ENCODE measurements at regions not wholly inside any gene's neighbourhood (a gene's known extent, or its start where the extent isn't known, plus 50 kb on each side); places are given as distances from the start of the nearest gene placed in this dataset.

DNA sequence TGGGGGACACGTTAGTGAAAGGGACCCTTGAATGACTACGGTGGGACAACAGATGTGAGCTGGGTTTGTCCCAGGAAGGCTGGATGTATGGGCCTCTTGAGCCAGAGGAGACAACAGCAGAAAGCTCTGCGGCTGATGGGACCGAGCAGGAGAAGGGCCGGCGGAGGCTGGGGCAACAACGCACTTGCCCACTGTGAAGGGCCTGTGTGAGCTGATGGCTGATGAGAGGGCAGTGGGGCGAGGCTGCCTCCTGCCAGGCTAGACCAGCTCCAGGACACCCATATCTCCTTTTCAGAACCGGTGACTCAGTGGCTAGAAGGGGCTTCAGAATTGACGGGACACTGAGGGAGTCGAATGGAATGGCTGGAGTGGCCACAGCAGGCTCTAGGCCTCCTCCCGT is 250.1 kb downstream of the SEC14L1 start:
- H3K27ac ChIP-seq (ENCODE audit: extremely low read depth, low read depth, low read length) = no peak overlapping the region
- POLR2A ChIA-PET = interaction anchor here (2.4 kb wide), 1 partner anchor 30 kb away, joined by 5 read pairs; no protein-coding TSS in a partner anchor
- CTCF ChIA-PET = interaction anchor here (0.6 to 1.7 kb wide), 3 partner anchors 39 to 104 kb away, joined by 4 to 6 read pairs (median 5); no protein-coding TSS in a partner anchor
- H3K9me3 ChIP-seq (ENCODE audit: control insufficient read depth, insufficient read depth, low read depth, low read length) = no peaks in the 10 kb centered on the region
- peaks cover 15% of the 10 kb centered on the region for H3K4me1 ChIP-seq (ENCODE audit: control insufficient read depth, insufficient read depth, low read length)
- no peak for TF ChIP-seq SALL2 (tag by site-specific recombination; IDR thresholded peaks at IDR 0.05; ENCODE audit: borderline replicate concordance)
- TF ChIP-seq ZIC2 (tag by site-specific recombination; IDR thresholded peaks at IDR 0.05) = peak; percentile 30; the same call in 1 of the 2 replicates
- H3K4me3 ChIP-seq (ENCODE audit: low read depth, low read length) = no peak overlapping the region
- no peaks in the 10 kb centered on the region for H3K36me3 ChIP-seq (ENCODE audit: control insufficient read depth in 2 of 2, insufficient read depth in 1 of 2, low read length in 2 of 2)

DNA sequence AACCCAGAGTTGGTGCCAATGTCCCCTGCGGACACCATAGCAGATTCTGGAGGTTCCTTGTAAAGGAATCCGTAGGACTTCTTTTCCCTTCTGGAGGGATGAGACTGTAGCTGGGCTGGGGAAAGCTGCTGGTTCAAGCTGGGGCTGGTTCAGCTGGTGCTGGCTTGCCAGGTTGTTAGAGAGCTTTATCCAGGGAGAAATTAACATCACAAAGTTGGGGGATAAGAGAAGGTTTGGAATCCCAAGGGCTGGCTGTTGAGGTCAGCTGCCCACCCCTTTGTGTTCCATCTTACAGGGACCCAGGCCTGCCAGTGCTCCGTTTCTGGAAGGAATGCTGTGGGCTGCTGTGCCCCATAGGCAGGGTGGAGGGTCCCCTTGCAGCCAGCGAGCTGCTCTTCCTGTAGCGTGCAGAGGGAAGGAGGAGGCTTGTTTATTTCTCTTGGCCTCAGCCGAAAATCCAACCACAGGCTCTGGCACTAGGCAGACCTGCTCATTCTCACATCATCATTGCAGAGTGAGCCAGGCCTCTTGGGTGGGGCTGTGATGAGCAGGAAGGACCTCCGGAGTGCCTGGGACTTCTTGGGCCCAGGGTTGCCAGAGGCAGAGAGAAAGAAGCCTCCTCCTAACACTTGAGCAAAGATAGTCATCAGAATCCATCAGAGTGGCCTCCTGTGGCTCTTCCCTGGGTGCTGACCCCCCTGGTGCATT is 251.1 kb downstream of the SEC14L1 start:
- Histone ChIP-seq H3K4me3 (ENCODE audit: low read depth, low read length) (no peak overlapping the region), H3K9me3 (ENCODE audit: control insufficient read depth, insufficient read depth, low read depth, low read length) (no peaks in the 10 kb centered on the region), H3K4me1 (ENCODE audit: control insufficient read depth, insufficient read depth, low read length) (peaks cover 12% of the 10 kb centered on the region), H3K27ac (ENCODE audit: extremely low read depth, low read depth, low read length) (no peak overlapping the region), H3K36me3 (ENCODE audit: control insufficient read depth in 2 of 2, insufficient read depth in 1 of 2, low read length in 2 of 2) (no peaks in the 10 kb centered on the region)
- CTCF ChIA-PET = interaction anchor here (0.6 kb wide), 1 partner anchor 38 kb away, joined by 4 read pairs; no protein-coding TSS in a partner anchor
- POLR2A ChIA-PET = interaction anchor here (2.4 kb wide), 1 partner anchor 29 kb away, joined by 5 read pairs; no protein-coding TSS in a partner anchor
- TF ChIP-seq ZNF561 (tag by site-specific recombination; IDR thresholded peaks at IDR 0.05; ENCODE audit: borderline replicate concordance) = no peak
- no peak for TF ChIP-seq ZNF16 (tag by site-specific recombination; IDR thresholded peaks at IDR 0.05; ENCODE audit: low read depth)
- TF ChIP-seq KLF1 (tag by site-specific recombination; IDR thresholded peaks at IDR 0.05) = peak; percentile 70
- peak; percentile 20; the same call in 1 of the 2 replicates for TF ChIP-seq PRDM10 (tag by site-specific recombination; IDR thresholded peaks at IDR 0.05)
- TF ChIP-seq OVOL3 (tag by site-specific recombination; IDR thresholded peaks at IDR 0.05) = no peak
- no peak for TF ChIP-seq KLF16 (tag by site-specific recombination; IDR thresholded peaks at IDR 0.05)
- peak; percentile 52; the same call in 1 of the 2 replicates for TF ChIP-seq ZNF335 (tag by site-specific recombination; conservative IDR thresholded peaks at IDR 0.05)
- TF ChIP-seq ZEB2 (tag by site-specific recombination; IDR thresholded peaks at IDR 0.05) = no peak
- peak; percentile 91 for TF ChIP-seq GLIS1 (tag by site-specific recombination; IDR thresholded peaks at IDR 0.05)
- TF ChIP-seq, protein P1, sequence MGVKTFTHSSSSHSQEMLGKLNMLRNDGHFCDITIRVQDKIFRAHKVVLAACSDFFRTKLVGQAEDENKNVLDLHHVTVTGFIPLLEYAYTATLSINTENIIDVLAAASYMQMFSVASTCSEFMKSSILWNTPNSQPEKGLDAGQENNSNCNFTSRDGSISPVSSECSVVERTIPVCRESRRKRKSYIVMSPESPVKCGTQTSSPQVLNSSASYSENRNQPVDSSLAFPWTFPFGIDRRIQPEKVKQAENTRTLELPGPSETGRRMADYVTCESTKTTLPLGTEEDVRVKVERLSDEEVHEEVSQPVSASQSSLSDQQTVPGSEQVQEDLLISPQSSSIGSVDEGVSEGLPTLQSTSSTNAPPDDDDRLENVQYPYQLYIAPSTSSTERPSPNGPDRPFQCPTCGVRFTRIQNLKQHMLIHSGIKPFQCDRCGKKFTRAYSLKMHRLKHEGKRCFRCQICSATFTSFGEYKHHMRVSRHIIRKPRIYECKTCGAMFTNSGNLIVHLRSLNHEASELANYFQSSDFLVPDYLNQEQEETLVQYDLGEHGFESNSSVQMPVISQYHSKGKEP (tag by site-specific recombination; IDR thresholded peaks at IDR 0.05) = no peak
- TF ChIP-seq ZNF521 (tag by site-specific recombination; IDR thresholded peaks at IDR 0.05) = no peak
- no peak for TF ChIP-seq ZNF624 (tag by site-specific recombination; IDR thresholded peaks at IDR 0.05)
- no peak for TF ChIP-seq PRDM1 (tag by site-specific recombination; IDR thresholded peaks at IDR 0.05)
- TF ChIP-seq ZFP41 (tag by site-specific recombination; IDR thresholded peaks at IDR 0.05; ENCODE audit: borderline replicate concordance) = no peak
- TF ChIP-seq ZNF658 (tag by site-specific recombination; IDR thresholded peaks at IDR 0.05) = no peak
- no peak for TF ChIP-seq KLF7 (tag by site-specific recombination; IDR thresholded peaks at IDR 0.05; ENCODE audit: borderline replicate concordance)
- peak; percentile 57 for TF ChIP-seq ZNF341 (tag by site-specific recombination; IDR thresholded peaks at IDR 0.05; ENCODE audit: low read depth)
- no peak for TF ChIP-seq ZNF785 (tag by site-specific recombination; IDR thresholded peaks at IDR 0.05)
- TF ChIP-seq ZNF37A (tag by site-specific recombination; IDR thresholded peaks at IDR 0.05) = no peak
- no peak for TF ChIP-seq OSR2 (tag by site-specific recombination; IDR thresholded peaks at IDR 0.05)
- TF ChIP-seq TCF7L2 (IDR thresholded peaks at IDR 0.05; ENCODE audit: borderline replicate concordance, low read depth, low read length) = no peak
- TF ChIP-seq ZNF23 (tag by site-specific recombination; IDR thresholded peaks at IDR 0.05; ENCODE audit: borderline replicate concordance) = no peak
- TF ChIP-seq, protein P2, sequence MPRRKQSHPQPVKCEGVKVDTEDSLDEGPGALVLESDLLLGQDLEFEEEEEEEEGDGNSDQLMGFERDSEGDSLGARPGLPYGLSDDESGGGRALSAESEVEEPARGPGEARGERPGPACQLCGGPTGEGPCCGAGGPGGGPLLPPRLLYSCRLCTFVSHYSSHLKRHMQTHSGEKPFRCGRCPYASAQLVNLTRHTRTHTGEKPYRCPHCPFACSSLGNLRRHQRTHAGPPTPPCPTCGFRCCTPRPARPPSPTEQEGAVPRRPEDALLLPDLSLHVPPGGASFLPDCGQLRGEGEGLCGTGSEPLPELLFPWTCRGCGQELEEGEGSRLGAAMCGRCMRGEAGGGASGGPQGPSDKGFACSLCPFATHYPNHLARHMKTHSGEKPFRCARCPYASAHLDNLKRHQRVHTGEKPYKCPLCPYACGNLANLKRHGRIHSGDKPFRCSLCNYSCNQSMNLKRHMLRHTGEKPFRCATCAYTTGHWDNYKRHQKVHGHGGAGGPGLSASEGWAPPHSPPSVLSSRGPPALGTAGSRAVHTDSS (tag by site-specific recombination; IDR thresholded peaks at IDR 0.05) = no peak
- no peak for TF ChIP-seq MEIS1 (CRISPR knock-in tag; IDR thresholded peaks at IDR 0.05; ENCODE audit: borderline replicate concordance)
- no peak for TF ChIP-seq ZNF843 (tag by site-specific recombination; IDR thresholded peaks at IDR 0.05)
- TF ChIP-seq ZNF621 (tag by site-specific recombination; IDR thresholded peaks at IDR 0.05) = no peak
- no peak for TF ChIP-seq ZNF585B (tag by site-specific recombination; IDR thresholded peaks at IDR 0.05)
